ENCODE measurements at regions not wholly inside any gene's neighbourhood (a gene's known extent, or its start where the extent isn't known, plus 50 kb on each side); places are given as distances from the start of the nearest gene placed in this dataset.
"Not testable (repeated sequence)": the region's sequence is repeated elsewhere in the genome, so short reads cannot be mapped to it uniquely, and the experiment has no call there.

GRCh38 chr17:63295839-63296590 is 150.1 kb downstream of the CYB561 start:
- no peak for DNase-seq (ENCODE audit: low read depth in 1 of 2, low spot score in 1 of 2)
- TF ChIP-seq JUND (IDR thresholded peaks at IDR 0.05; ENCODE audit: low read depth): no peak
- in situ Hi-C loops (cut with HindIII; ENCODE audit: low pct_unique_long_range_greater_than_20kb, low sequenced_read_pairs): no loop called here

- in situ Hi-C loops (cut with HindIII; ENCODE audit: low pct_unique_long_range_greater_than_20kb, low sequenced_read_pairs); DNase-seq (ENCODE audit: low read depth in 1 of 2, low spot score in 1 of 2): not testable (repeated sequence)
These were observed 147.2 kb downstream of the CYB561 start for GRCh38 chr17:63298916-63299315.

GRCh38 chr17:63304704-63305261 is 141.3 kb downstream of the CYB561 start:
- DNase-seq (ENCODE audit: low read depth in 1 of 2, low spot score in 1 of 2): no peak
- in situ Hi-C loops (cut with HindIII; ENCODE audit: low pct_unique_long_range_greater_than_20kb, low sequenced_read_pairs): no loop called here
- no peak for TF ChIP-seq JUND (IDR thresholded peaks at IDR 0.05; ENCODE audit: low read depth)

GRCh38 chr17:63305857-63306256 is 140.2 kb downstream of the CYB561 start:
- TF ChIP-seq JUND (IDR thresholded peaks at IDR 0.05; ENCODE audit: low read depth): no peak
- no peak for DNase-seq (ENCODE audit: low read depth in 1 of 2, low spot score in 1 of 2)
- in situ Hi-C loops (cut with HindIII; ENCODE audit: low pct_unique_long_range_greater_than_20kb, low sequenced_read_pairs): no loop called here

- DNase-seq (ENCODE audit: low read depth in 1 of 2, low spot score in 1 of 2): no peak
- no peak for TF ChIP-seq JUND (IDR thresholded peaks at IDR 0.05; ENCODE audit: low read depth)
- in situ Hi-C loops (cut with HindIII; ENCODE audit: low pct_unique_long_range_greater_than_20kb, low sequenced_read_pairs): no loop called here
These were observed 139.3 kb downstream of the CYB561 start for GRCh38 chr17:63306855-63307254.

GRCh38 chr17:63308272-63308671 is 137.8 kb downstream of the CYB561 start:
- in situ Hi-C loops (cut with HindIII; ENCODE audit: low pct_unique_long_range_greater_than_20kb, low sequenced_read_pairs): no loop called here
- TF ChIP-seq JUND (IDR thresholded peaks at IDR 0.05; ENCODE audit: low read depth): no peak
- DNase-seq (ENCODE audit: low read depth in 1 of 2, low spot score in 1 of 2): no peak

- no peak for DNase-seq (ENCODE audit: low read depth in 1 of 2, low spot score in 1 of 2)
- in situ Hi-C loops (cut with HindIII; ENCODE audit: low pct_unique_long_range_greater_than_20kb, low sequenced_read_pairs): no loop called here
- no peak for TF ChIP-seq JUND (IDR thresholded peaks at IDR 0.05; ENCODE audit: low read depth)
These were observed 137.1 kb downstream of the CYB561 start for GRCh38 chr17:63309021-63309420.

- TF ChIP-seq JUND (IDR thresholded peaks at IDR 0.05; ENCODE audit: low read depth): no peak
- in situ Hi-C loops (cut with HindIII; ENCODE audit: low pct_unique_long_range_greater_than_20kb, low sequenced_read_pairs): no loop called here
- no peak for DNase-seq (ENCODE audit: low read depth in 1 of 2, low spot score in 1 of 2)
These were observed 134.6 kb downstream of the CYB561 start for GRCh38 chr17:63311416-63311937.

- in situ Hi-C loops (cut with HindIII; ENCODE audit: low pct_unique_long_range_greater_than_20kb, low sequenced_read_pairs): no loop called here
- no peak for TF ChIP-seq JUND (IDR thresholded peaks at IDR 0.05; ENCODE audit: low read depth)
- DNase-seq (ENCODE audit: low read depth in 1 of 2, low spot score in 1 of 2): no peak
These were observed 131.3 kb downstream of the CYB561 start for GRCh38 chr17:63314761-63315160.

GRCh38 chr17:63316100-63316499 is 130.0 kb downstream of the CYB561 start:
- in situ Hi-C loops (cut with HindIII; ENCODE audit: low pct_unique_long_range_greater_than_20kb, low sequenced_read_pairs): no loop called here
- TF ChIP-seq JUND (IDR thresholded peaks at IDR 0.05; ENCODE audit: low read depth): no peak
- no peak for DNase-seq (ENCODE audit: low read depth in 1 of 2, low spot score in 1 of 2)

GRCh38 chr17:63317166-63317840 is 128.8 kb downstream of the CYB561 start:
- no peak for TF ChIP-seq JUND (IDR thresholded peaks at IDR 0.05; ENCODE audit: low read depth)
- in situ Hi-C loops (cut with HindIII; ENCODE audit: low pct_unique_long_range_greater_than_20kb, low sequenced_read_pairs): no loop called here
- DNase-seq (ENCODE audit: low read depth in 1 of 2, low spot score in 1 of 2): no peak

GRCh38 chr17:63325808-63326207 is 120.3 kb downstream of the CYB561 start:
- TF ChIP-seq JUND (IDR thresholded peaks at IDR 0.05; ENCODE audit: low read depth): no peak
- DNase-seq (ENCODE audit: low read depth in 1 of 2, low spot score in 1 of 2): no peak
- in situ Hi-C loops (cut with HindIII; ENCODE audit: low pct_unique_long_range_greater_than_20kb, low sequenced_read_pairs): no loop called here

- in situ Hi-C loops (cut with HindIII; ENCODE audit: low pct_unique_long_range_greater_than_20kb, low sequenced_read_pairs): no loop called here
- TF ChIP-seq JUND (IDR thresholded peaks at IDR 0.05; ENCODE audit: low read depth): no peak
- DNase-seq (ENCODE audit: low read depth in 1 of 2, low spot score in 1 of 2): no peak
These were observed 116.2 kb downstream of the CYB561 start for GRCh38 chr17:63329876-63330275.

Data from T47D (cell line).